Brain microvascular endothelial cell (primary cell): ENCODE measurements at regions not wholly inside any gene's neighbourhood (a gene's known extent, or its start where the extent isn't known, plus 50 kb on each side); places are given as distances from the start of the nearest gene placed in this dataset.

ENCODE experiments used
- DNase-seq: peaks from one replicate; pipeline ENCODE4 v3.0.0-alpha.2; 2020
- H3K27ac ChIP-seq: fragments of 250-450 bp; sonication (Bioruptor Pico); 2 replicates; pipeline ENCODE4 v1.5.1; 2020; ENCODE audit warnings: mild to moderate bottlenecking, moderate library complexity
- H3K27me3 ChIP-seq: fragments of 250-450 bp; sonication (Bioruptor Pico); replicated peaks from 2 replicates; pipeline ENCODE4 v1.5.1; 2020; ENCODE audit warnings: mild to moderate bottlenecking
- H3K36me3 ChIP-seq: fragments of 250-450 bp; sonication (Bioruptor Pico); replicated peaks from 2 replicates; pipeline ENCODE4 v1.5.1; 2020; ENCODE audit warnings: mild to moderate bottlenecking
- H3K4me3 ChIP-seq: 2 replicates; pipeline ENCODE4 v1.5.1; 2011; ENCODE audit warnings: low read depth, mild to moderate bottlenecking, control low read depth, low read length, moderate library complexity
- in situ Hi-C: cut with HindIII; loops from 2 replicates; pipeline ENCODE4 v1.10.0; 2017; ENCODE audit warnings: low sequenced_read_pairs, low pct_ligation_motif_present
- TF ChIP-seq, protein P1 (sequence below): IDR thresholded peaks from 2 replicates; pipeline ENCODE4 v1.5.1; 2011; ENCODE audit warnings: low read depth, mild to moderate bottlenecking, moderate library complexity, low read length, control low read depth, inconsistent platforms; ENCODE audit errors: missing control alignments

DNA sequence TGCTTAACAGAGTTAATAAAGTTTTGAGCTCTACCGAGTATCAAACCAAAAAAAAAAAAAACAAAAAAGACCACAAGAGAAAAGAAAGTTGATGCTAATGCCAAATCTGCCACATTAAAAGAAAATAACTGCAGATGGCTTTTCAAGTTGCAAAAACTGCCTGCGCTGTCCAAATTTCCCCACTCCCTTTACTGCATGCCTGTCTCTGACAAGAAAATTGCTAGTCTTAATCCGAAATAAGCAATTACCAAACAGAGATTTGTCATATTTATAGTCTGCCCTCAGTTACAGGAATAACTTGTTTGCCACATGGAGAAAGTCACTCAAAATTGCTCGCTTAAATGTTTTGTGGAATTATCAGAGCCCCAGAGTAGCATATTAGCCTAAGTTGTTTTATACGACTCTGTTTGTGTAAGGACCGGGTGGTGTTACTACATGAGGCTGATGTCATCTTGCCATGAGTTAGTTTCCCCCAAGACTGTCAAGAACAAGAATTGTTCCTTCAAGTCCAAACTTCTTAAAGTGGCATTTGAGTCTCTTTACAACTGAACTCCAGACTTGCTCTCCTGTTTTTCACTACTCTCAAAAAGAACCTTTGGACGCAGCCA lies 160.9 kb downstream of the CEP120 start:
- DNase-seq, result no peak
- in situ Hi-C loops, result no loop called here
- Histone ChIP-seq H3K27me3 (no peaks in the 10 kb centered on the region), H3K4me3 (no peak overlapping the region), H3K36me3 (no peaks in the 10 kb centered on the region), H3K27ac (no peak overlapping the region)
- TF ChIP-seq, protein P1, sequence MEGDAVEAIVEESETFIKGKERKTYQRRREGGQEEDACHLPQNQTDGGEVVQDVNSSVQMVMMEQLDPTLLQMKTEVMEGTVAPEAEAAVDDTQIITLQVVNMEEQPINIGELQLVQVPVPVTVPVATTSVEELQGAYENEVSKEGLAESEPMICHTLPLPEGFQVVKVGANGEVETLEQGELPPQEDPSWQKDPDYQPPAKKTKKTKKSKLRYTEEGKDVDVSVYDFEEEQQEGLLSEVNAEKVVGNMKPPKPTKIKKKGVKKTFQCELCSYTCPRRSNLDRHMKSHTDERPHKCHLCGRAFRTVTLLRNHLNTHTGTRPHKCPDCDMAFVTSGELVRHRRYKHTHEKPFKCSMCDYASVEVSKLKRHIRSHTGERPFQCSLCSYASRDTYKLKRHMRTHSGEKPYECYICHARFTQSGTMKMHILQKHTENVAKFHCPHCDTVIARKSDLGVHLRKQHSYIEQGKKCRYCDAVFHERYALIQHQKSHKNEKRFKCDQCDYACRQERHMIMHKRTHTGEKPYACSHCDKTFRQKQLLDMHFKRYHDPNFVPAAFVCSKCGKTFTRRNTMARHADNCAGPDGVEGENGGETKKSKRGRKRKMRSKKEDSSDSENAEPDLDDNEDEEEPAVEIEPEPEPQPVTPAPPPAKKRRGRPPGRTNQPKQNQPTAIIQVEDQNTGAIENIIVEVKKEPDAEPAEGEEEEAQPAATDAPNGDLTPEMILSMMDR, result no peak

- TF ChIP-seq, protein P1, result no peak
- Histone ChIP-seq H3K36me3 (no peaks in the 10 kb centered on the region), H3K27ac (no peak overlapping the region), H3K27me3 (no peaks in the 10 kb centered on the region), H3K4me3 (no peak overlapping the region)
- DNase-seq, result no peak
- in situ Hi-C loops, result no loop called here
Measured at GRCh38 chr5:123261752-123262151, 161.5 kb downstream of the CEP120 start.

DNA sequence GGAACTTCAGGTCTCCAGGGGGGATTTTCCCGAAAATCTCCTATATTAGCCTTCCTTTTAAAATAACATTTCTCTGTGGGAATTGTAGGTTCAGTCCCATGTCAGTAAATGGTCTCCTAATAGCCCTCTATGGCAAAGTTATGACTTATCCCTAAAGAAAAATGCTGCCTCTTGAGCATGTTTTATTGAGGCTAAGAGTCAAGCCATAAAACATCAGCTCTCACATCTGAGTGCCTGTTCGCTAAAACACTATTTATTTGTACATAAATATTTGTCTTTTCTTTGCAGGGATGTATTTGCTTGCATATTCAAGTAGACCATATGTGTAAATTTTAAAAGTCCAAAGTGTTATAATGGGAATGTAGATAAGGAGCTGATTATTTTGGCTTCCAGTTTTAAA lies 160.4 kb downstream of the PRDM6 start:
- Histone ChIP-seq H3K36me3 (no peaks in the 10 kb centered on the region), H3K27me3 (no peaks in the 10 kb centered on the region), H3K4me3 (no peak overlapping the region), H3K27ac (no peak overlapping the region)
- DNase-seq, result no peak
- in situ Hi-C loops, result no loop called here
- TF ChIP-seq, protein P1, result no peak

GRCh38 chr5:123245689-123246088 lies 156.6 kb downstream of the PRDM6 start:
- no peak overlapping the region for H3K27ac ChIP-seq
- TF ChIP-seq, protein P1, result no peak
- DNase-seq, result no peak
- H3K36me3 ChIP-seq, result no peaks in the 10 kb centered on the region
- no peaks in the 10 kb centered on the region for H3K27me3 ChIP-seq
- H3K4me3 ChIP-seq, result no peak overlapping the region
- in situ Hi-C loops, result no loop called here

DNA sequence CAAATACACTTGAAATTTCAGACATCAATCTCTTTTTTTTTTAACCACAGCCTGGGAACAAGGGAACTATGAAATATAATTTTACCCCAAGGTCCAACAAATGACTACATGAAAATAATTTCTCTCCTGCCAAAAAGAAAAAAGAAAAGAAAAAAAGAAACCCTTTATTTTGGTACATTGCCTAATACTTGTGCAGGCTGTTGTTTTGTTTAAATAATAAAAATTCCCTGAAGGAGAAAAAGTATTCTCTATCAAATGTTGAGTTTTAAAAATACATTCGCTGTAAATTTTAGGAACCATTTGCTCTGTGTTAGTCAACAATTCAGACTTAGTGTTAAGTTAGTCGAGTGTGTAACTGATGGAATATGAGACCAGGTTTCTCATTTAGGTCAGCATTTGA lies 155.4 kb downstream of the PRDM6 start:
- TF ChIP-seq, protein P1, result no peak
- H3K27ac ChIP-seq, result no peak overlapping the region
- no peaks in the 10 kb centered on the region for H3K27me3 ChIP-seq
- no peaks in the 10 kb centered on the region for H3K36me3 ChIP-seq
- no peak overlapping the region for H3K4me3 ChIP-seq
- in situ Hi-C loops, result no loop called here
- DNase-seq, result no peak
